ENCODE measurements at regions not wholly inside any gene's neighbourhood (a gene's known extent, or its start where the extent isn't known, plus 50 kb on each side); places are given as distances from the start of the nearest gene placed in this dataset.
"Not testable (repeated sequence)": the region's sequence is repeated elsewhere in the genome, so short reads cannot be mapped to it uniquely, and the experiment has no call there.

DNA sequence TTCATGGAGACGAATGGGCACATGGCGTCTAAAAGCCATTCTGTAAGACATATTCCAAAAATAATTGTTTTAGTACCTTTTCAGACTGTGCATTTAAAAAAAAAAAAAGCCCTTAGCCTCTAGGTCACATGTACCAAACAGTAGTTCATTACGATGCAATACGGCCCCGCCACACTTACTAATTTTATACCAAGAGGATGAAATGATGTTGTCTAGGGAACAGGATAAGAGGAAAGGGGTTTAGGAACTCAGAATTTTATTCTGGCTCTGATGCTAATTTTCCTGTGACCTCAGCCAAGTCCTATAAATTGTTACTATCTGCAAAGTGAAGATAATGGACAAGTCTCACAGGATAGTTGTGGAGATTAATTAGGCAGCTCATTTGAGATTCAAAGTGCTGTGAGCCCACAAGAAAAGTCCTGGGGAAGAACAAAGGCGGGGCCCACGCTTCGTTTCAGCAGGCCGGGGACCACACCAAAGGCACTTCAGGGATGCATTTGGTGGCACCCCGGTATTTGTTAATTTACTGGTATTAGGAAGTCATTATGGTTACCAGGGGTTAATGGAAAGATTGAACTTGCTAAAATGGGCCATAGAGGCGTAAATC is 511.1 kb downstream of the IRS2 start:
- Histone ChIP-seq H3K4me3 (ENCODE audit: low read length) (no peak overlapping the region), H3K9me3 (ENCODE audit: low read depth, low read length) (no peaks in the 10 kb centered on the region), H3K4me1 (ENCODE audit: insufficient read depth, low read length) (no peaks in the 10 kb centered on the region), H3K27me3 (ENCODE audit: insufficient read depth, low read length) (no peaks in the 10 kb centered on the region)

DNA sequence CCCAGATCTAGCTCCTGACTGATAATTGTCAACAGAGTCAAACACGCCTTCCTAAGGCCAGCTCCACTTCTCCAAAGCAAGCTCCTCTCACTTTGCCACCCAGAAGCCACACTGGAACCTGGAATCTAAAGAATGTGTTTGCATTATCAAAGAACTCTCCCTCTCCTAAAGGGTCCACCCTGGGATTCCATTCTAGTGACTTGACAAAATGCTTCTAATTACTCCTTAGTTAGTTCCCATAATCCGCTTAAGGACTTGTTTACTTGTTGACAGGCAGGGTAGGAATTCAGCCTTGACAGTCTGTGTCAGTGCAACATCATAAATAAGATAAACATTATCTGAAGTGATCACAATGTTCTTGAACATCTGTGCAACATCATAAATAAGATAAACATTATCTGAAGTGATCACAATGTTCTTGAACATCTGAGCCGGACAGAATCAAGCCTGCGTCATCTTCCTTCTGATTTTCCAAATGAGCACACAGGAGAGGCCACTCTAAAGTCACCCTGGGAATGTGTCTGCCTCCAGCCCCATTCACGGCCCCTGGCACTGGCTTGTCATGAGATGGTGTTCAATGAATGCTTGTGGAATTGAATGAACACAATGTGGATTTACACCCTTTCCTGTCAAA is 512.1 kb downstream of the IRS2 start:
- H3K4me3 ChIP-seq (ENCODE audit: low read length), result no peak overlapping the region
- no peaks in the 10 kb centered on the region for H3K27me3 ChIP-seq (ENCODE audit: insufficient read depth, low read length)
- no peaks in the 10 kb centered on the region for H3K4me1 ChIP-seq (ENCODE audit: insufficient read depth, low read length)
- no peaks in the 10 kb centered on the region for H3K9me3 ChIP-seq (ENCODE audit: low read depth, low read length)

DNA sequence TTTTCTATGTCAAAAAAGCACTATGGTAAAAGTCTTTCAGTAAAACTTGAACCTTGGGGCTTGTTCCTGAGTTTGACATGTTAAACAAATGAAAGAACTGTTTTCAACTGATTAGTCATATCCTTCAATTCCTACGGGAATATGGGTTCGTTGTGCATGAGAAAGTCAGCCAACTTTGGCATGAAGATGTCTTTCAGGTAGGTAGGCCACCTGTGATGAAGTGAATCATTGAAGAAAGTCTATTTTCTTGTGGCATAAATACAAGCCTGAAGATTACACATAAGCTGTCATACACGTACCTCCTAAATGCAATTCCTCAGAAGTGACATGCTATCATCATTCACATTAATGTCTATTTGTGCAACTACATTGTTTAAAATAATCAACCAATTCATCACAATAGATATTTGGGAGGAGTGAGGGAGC is 513.0 kb downstream of the IRS2 start:
- H3K4me3 ChIP-seq (ENCODE audit: low read length), result no peak overlapping the region
- no peaks in the 10 kb centered on the region for H3K4me1 ChIP-seq (ENCODE audit: insufficient read depth, low read length)
- no peaks in the 10 kb centered on the region for H3K9me3 ChIP-seq (ENCODE audit: low read depth, low read length)
- no peaks in the 10 kb centered on the region for H3K27me3 ChIP-seq (ENCODE audit: insufficient read depth, low read length)

- H3K27me3 ChIP-seq (ENCODE audit: insufficient read depth, low read length), result no peaks in the 10 kb centered on the region
- H3K9me3 ChIP-seq (ENCODE audit: low read depth, low read length), result no peaks in the 10 kb centered on the region
Observed at GRCh38 chr13:109272595-109273325, 513.6 kb downstream of the IRS2 start.

DNA sequence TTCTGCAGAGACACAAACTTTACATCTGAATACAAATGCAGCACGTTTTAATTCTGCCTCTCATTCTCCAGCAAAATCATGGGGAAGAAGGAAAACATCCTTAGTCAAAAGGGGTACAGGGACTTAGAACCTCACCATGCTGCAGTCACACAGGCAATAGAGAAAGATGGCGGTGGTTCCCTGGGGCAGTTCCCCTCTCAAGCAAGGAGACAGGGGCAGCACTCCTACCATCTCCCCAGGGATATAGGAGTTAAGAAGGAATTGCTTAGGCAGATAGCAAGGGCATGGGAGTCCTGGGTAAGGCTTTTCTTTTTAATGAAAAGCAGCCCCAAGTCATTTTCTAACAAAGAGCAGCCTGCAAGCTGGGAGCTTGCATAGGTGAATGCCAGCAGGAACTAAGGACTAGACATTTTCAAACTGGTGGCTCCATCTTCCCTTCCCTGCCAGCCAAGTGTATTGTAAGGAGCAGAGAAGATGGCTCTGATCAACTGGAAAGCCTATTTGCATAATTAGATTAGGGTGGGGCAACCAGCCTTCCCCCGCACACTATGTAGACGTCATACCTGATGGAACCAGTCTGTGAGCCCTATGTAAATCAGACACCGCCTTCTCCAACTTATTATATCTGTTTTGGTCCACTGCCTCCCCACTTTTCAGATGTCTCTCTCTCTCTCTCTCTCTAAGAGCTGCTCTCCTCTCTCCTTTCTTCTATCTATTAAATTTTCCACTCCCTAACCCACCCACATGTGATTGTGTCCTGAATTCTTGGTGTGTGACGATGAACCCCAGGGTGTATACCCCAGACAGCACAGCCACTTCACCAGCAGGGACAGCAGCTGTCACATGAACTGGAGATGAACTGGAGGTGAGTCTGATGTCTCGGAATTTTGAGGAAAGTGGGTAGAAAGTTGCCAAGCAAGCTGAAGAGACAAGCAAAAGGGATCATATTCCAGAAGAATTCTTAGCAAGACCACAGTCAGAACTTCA is 514.5 kb downstream of the IRS2 start:
- Histone ChIP-seq H3K9me3 (ENCODE audit: low read depth, low read length) (no peaks in the 10 kb centered on the region), H3K4me1 (ENCODE audit: insufficient read depth, low read length) (no peaks in the 10 kb centered on the region), H3K27me3 (ENCODE audit: insufficient read depth, low read length) (no peaks in the 10 kb centered on the region), H3K4me3 (ENCODE audit: low read length) (no peak overlapping the region)

More at GRCh38 chr13:109272595-109273325, 513.6 kb downstream of the IRS2 start:
- H3K4me1 ChIP-seq (ENCODE audit: insufficient read depth, low read length), result no peaks in the 10 kb centered on the region
- H3K4me3 ChIP-seq (ENCODE audit: low read length), result no peak overlapping the region

GRCh38 chr13:109271061-109271460 is 515.3 kb downstream of the IRS2 start:
- Histone ChIP-seq H3K27me3 (ENCODE audit: insufficient read depth, low read length) (no peaks in the 10 kb centered on the region), H3K9me3 (ENCODE audit: low read depth, low read length) (no peaks in the 10 kb centered on the region), H3K4me3 (ENCODE audit: low read length) (no peak overlapping the region), H3K4me1 (ENCODE audit: insufficient read depth, low read length) (no peaks in the 10 kb centered on the region)

DNA sequence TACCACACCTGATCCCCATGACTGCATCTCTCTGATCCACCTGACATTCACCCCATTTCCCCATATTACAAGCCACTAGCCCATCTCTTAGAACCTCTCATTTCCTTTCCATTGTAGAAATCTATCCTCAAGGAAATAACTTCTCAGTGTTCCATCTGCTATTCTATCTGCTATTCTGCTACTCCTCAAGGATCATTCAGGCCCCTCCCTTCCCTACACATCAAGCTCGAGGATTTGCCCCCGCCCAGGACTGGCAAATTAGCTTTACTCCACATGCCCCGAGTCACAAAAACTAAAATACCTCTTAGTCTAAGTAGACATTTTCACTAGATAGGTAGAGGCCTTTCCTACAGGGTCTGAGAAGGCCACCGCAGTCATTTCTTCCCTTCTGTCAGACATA is 517.0 kb downstream of the IRS2 start:
- not testable (repeated sequence) for H3K4me1 ChIP-seq (ENCODE audit: insufficient read depth, low read length); H3K4me3 ChIP-seq (ENCODE audit: low read length); H3K9me3 ChIP-seq (ENCODE audit: low read depth, low read length); H3K27me3 ChIP-seq (ENCODE audit: insufficient read depth, low read length)

GRCh38 chr13:109268492-109268891 is 517.9 kb downstream of the IRS2 start:
- H3K27me3 ChIP-seq (ENCODE audit: insufficient read depth, low read length); H3K4me3 ChIP-seq (ENCODE audit: low read length); H3K9me3 ChIP-seq (ENCODE audit: low read depth, low read length); H3K4me1 ChIP-seq (ENCODE audit: insufficient read depth, low read length): not testable (repeated sequence)

DNA sequence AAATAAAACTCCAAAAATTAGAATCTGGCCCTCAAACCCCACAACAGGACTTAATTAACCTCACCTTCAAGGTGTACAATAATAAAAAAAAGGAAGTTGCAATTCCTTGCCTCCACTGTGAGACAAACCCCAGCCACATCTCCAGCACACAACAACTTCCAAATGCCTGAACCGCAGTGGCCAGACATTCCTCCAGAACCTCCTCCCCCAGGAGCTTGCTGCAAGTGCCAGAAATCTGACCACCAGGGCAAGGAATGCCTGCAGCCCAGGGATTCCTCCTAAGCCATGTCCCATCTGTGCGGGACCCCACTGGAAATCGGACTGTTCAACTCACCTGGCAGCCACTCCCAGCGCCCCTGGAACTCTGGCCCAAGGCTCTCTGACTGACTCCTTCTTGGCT is 519.0 kb downstream of the IRS2 start:
- H3K4me3 ChIP-seq (ENCODE audit: low read length); H3K9me3 ChIP-seq (ENCODE audit: low read depth, low read length); H3K4me1 ChIP-seq (ENCODE audit: insufficient read depth, low read length); H3K27me3 ChIP-seq (ENCODE audit: insufficient read depth, low read length): not testable (repeated sequence)

- not testable (repeated sequence) for H3K4me1 ChIP-seq (ENCODE audit: insufficient read depth, low read length); H3K4me3 ChIP-seq (ENCODE audit: low read length); H3K27me3 ChIP-seq (ENCODE audit: insufficient read depth, low read length); H3K9me3 ChIP-seq (ENCODE audit: low read depth, low read length)
Observed at GRCh38 chr13:109265438-109265742, 521.0 kb downstream of the IRS2 start.

DNA sequence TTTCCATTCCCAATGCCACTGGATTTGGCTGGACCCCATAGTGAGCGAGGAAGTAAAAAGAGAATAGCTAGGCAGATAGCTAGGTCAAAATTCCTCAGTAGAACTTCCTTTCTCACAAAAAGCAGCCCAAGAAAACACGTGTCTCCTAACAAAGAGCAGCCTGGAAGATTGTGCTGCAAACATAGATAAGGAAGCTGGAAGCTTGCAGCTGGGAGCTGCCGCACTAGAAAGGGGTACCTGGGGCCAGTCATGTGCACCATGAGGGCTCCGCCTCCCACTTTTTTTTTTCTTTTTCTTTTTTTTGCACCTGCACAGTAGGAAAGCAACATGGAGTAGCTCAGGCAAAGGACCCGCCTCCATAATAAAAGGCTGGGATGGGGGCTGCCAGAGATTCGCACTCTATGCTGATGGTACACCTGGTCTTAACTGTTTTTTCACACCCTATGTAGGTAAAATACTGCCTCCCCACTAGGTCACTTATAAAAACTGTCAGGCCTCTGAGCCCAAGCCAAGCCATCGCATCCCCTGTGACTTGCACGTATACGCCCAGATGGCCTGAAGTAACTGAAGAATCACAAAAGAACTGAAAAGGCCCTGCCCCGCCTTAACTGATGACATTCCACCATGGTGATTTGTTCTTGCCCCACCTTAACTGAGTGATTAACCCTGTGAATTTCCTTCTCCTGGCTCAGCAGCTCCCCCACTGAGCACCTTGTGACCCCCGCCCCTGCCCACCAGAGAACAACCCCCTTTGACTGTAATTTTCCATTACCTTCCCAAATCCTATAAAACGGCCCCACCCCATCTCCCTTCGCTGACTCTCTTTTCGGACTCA is 521.6 kb downstream of the IRS2 start:
- not testable (repeated sequence) for H3K4me3 ChIP-seq (ENCODE audit: low read length); H3K9me3 ChIP-seq (ENCODE audit: low read depth, low read length); H3K27me3 ChIP-seq (ENCODE audit: insufficient read depth, low read length); H3K4me1 ChIP-seq (ENCODE audit: insufficient read depth, low read length)

DNA sequence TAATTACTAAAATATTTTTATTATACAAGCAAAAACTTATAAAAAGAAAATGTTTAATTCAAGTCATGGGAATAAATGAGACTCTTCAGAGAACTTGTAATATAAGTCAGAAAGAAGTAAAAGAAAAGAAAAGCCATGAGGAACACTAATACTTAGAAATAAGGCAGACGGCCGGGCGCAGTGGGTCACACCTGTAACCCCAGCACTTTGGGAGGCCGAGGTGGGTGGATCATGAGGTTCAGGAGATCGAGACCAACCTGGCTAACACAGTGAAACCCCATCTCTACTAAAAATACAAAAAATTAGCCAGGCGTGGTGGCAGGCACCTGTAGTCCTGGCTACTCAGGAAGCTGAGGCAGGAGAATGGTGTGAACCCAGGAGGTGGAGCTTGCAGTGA is 528.6 kb downstream of the IRS2 start:
- H3K4me1 ChIP-seq (ENCODE audit: insufficient read depth, low read length); H3K27me3 ChIP-seq (ENCODE audit: insufficient read depth, low read length); H3K4me3 ChIP-seq (ENCODE audit: low read length); H3K9me3 ChIP-seq (ENCODE audit: low read depth, low read length): not testable (repeated sequence)

Measured in mononuclear cell (primary cell).